ENCODE measurements at regions not wholly inside any gene's neighbourhood (a gene's known extent, or its start where the extent isn't known, plus 50 kb on each side); places are given as distances from the start of the nearest gene placed in this dataset.

DNA sequence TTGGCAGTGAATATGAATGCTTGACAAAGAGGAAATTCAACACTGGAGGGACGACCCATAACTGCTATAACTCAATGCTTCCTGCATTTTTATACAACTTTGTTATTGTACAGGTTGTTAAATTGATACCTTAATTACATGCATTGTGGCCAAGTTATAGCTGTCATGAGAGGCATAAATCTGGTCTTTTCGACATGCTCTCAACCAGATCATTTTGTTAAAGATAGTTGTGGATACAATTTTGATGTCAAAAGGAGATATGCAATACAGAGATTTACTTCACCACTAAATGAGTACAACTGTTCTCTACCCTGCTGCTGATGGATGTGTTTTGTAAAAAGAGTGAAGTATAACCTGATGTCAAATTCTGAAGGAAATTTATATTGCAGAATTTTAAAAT is 946.0 kb downstream of the GALC start:
- H3K36me3 Mint-ChIP-seq (ENCODE audit: insufficient read depth): no peaks in the 10 kb centered on the region
- DNase-seq (ENCODE audit: low spot score, unreplicated experiment): no peak
- H3K27ac Mint-ChIP-seq: no peak overlapping the region
- peaks cover 10% of the 10 kb centered on the region for H3K4me1 Mint-ChIP-seq (ENCODE audit: low read depth)
- peaks cover 4% of the 10 kb centered on the region for H3K27me3 Mint-ChIP-seq
- H3K9me3 Mint-ChIP-seq (ENCODE audit: low read depth): no peaks in the 10 kb centered on the region
- TF ChIP-seq, protein P1, sequence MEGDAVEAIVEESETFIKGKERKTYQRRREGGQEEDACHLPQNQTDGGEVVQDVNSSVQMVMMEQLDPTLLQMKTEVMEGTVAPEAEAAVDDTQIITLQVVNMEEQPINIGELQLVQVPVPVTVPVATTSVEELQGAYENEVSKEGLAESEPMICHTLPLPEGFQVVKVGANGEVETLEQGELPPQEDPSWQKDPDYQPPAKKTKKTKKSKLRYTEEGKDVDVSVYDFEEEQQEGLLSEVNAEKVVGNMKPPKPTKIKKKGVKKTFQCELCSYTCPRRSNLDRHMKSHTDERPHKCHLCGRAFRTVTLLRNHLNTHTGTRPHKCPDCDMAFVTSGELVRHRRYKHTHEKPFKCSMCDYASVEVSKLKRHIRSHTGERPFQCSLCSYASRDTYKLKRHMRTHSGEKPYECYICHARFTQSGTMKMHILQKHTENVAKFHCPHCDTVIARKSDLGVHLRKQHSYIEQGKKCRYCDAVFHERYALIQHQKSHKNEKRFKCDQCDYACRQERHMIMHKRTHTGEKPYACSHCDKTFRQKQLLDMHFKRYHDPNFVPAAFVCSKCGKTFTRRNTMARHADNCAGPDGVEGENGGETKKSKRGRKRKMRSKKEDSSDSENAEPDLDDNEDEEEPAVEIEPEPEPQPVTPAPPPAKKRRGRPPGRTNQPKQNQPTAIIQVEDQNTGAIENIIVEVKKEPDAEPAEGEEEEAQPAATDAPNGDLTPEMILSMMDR (IDR thresholded peaks at IDR 0.05; ENCODE audit: unreplicated experiment): no peak
- H3K4me3 Mint-ChIP-seq (ENCODE audit: low read depth): no peak overlapping the region

- Mint-ChIP-seq H3K4me3 (ENCODE audit: low read depth) (no peak overlapping the region), H3K9me3 (ENCODE audit: low read depth) (no peaks in the 10 kb centered on the region), H3K36me3 (ENCODE audit: insufficient read depth) (no peaks in the 10 kb centered on the region), H3K27me3 (peaks cover 4% of the 10 kb centered on the region), H3K4me1 (ENCODE audit: low read depth) (peaks cover 10% of the 10 kb centered on the region), H3K27ac (no peak overlapping the region)
- TF ChIP-seq, protein P1 (IDR thresholded peaks at IDR 0.05; ENCODE audit: unreplicated experiment): no peak
- no peak for DNase-seq (ENCODE audit: low spot score, unreplicated experiment)
Observed at GRCh38 chr14:87045956-87046355, 947.0 kb downstream of the GALC start.

DNA sequence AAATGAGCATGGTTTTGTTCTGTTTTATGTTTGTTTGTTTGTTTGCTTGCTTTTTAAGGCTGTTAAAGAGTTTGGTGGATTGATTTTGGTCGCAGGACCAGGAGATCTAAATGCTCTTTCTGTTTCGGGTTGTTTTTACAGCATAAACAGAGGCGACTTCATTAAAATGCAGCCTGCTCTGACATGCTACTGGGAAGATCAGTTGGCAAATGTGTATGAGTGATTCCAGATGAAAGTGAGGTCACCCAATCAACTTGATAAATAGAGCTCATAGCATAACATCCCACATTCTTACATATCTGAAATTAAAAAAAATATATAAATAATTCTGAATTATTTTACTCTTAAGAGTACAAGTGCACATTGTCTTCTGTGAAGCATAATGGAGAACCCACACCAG is 947.7 kb downstream of the GALC start:
- peaks cover 6% of the 10 kb centered on the region for H3K27me3 Mint-ChIP-seq
- TF ChIP-seq, protein P1 (IDR thresholded peaks at IDR 0.05; ENCODE audit: unreplicated experiment): no peak
- H3K36me3 Mint-ChIP-seq (ENCODE audit: insufficient read depth): no peaks in the 10 kb centered on the region

DNA sequence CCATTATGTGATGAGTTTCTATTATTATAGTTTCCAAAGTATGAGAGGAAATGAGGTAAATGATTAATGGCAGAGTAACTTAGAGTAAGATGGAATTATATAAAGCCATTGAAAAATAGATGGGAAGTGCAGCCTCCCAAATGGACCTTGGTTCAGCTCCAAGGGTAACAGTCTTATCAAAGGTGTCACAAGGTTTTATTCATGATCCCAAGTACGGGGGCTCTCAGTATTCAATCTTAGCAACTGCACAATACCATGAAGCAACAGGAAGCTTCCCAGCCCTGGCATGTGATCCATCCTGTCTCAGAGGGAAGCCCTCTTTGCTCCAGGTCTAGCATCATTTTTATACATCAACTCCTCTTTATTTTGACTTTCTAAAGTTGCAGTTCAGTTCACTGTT is 948.2 kb downstream of the GALC start:
- TF ChIP-seq, protein P1 (IDR thresholded peaks at IDR 0.05; ENCODE audit: unreplicated experiment): no peak
- DNase-seq (ENCODE audit: low spot score, unreplicated experiment): no peak
- H3K27me3 Mint-ChIP-seq: peaks cover 6% of the 10 kb centered on the region

More for the DNA sequence above, 947.7 kb downstream of the GALC start:
- no peak overlapping the region for H3K4me3 Mint-ChIP-seq (ENCODE audit: low read depth)
- H3K9me3 Mint-ChIP-seq (ENCODE audit: low read depth): peaks cover 4% of the 10 kb centered on the region
- H3K4me1 Mint-ChIP-seq (ENCODE audit: low read depth): peaks cover 10% of the 10 kb centered on the region
- no peak for DNase-seq (ENCODE audit: low spot score, unreplicated experiment)
- H3K27ac Mint-ChIP-seq: no peak overlapping the region

DNA sequence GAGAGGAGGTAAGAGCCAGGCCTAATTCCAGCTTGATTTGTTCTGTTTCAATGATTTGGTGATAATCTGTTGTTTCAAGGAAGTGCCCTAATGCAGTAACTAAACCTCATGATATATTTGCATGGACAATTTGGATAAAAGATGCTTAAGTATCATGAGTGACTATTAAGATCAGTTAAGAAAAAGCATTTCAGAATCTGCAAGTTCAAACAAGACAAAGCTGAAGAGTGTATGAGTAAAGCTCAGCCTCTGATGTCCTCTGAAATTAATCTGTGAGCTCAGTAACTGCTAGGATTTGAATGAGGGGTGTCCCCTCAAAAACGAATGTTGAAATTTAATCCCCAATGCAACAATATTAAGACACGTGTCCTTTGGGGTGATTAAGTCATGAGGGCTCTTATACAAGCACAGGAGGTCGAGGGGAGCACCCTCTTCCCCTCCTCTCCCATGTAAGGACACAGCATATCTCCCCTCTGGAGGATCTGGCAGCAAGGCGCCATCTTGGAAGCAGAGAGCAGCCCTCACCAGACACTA is 949.2 kb downstream of the GALC start:
- Mint-ChIP-seq H3K4me3 (ENCODE audit: low read depth) (no peak overlapping the region), H3K27ac (no peak overlapping the region), H3K27me3 (peaks cover 6% of the 10 kb centered on the region), H3K4me1 (ENCODE audit: low read depth) (peaks cover 6% of the 10 kb centered on the region), H3K36me3 (ENCODE audit: insufficient read depth) (no peaks in the 10 kb centered on the region), H3K9me3 (ENCODE audit: low read depth) (peaks cover 12% of the 10 kb centered on the region)
- TF ChIP-seq, protein P1 (IDR thresholded peaks at IDR 0.05; ENCODE audit: unreplicated experiment): no peak
- no peak for DNase-seq (ENCODE audit: low spot score, unreplicated experiment)

More for the DNA sequence above, 948.2 kb downstream of the GALC start:
- Mint-ChIP-seq H3K9me3 (ENCODE audit: low read depth) (peaks cover 7% of the 10 kb centered on the region), H3K36me3 (ENCODE audit: insufficient read depth) (no peaks in the 10 kb centered on the region), H3K27ac (no peak overlapping the region), H3K4me1 (ENCODE audit: low read depth) (peaks cover 6% of the 10 kb centered on the region), H3K4me3 (ENCODE audit: low read depth) (no peak overlapping the region)
